ENCODE measurements at regions not wholly inside any gene's neighbourhood (a gene's known extent, or its start where the extent isn't known, plus 50 kb on each side); places are given as distances from the start of the nearest gene placed in this dataset.
A peak's percentile ranks its signal among the peaks of the same experiment; 100 is the strongest.
"Not testable (repeated sequence)": the region's sequence is repeated elsewhere in the genome, so short reads cannot be mapped to it uniquely, and the experiment has no call there.

DNA sequence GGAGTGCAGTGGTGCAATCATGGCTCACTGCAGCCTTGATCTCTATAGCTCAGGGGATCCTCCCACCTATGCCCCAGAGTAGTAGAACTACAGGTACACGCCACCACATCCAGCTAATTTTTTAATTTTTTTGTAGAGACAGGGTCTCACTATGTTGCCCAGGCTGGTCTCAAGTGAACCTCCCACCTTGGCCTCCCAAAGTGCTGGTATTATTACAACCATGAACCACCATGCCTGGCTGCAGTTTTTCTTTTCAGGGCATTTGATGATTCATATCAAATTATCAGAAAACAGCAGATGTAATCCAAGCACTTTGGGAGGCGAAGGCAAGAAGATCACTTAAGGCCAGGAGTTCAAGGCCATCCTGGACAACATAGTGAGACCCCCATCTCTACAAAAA is 88.4 kb upstream of the JARID2 start:
- DNase-seq = no peak

- no peak for DNase-seq
Observed at GRCh38 chr6:15158821-15159619, 86.8 kb upstream of the JARID2 start.

GRCh38 chr6:15160812-15161211 is 85.1 kb upstream of the JARID2 start:
- DNase-seq = peak; percentile 9

- DNase-seq = not testable (repeated sequence)
Observed at GRCh38 chr6:15164855-15165254, 81.0 kb upstream of the JARID2 start.

DNA sequence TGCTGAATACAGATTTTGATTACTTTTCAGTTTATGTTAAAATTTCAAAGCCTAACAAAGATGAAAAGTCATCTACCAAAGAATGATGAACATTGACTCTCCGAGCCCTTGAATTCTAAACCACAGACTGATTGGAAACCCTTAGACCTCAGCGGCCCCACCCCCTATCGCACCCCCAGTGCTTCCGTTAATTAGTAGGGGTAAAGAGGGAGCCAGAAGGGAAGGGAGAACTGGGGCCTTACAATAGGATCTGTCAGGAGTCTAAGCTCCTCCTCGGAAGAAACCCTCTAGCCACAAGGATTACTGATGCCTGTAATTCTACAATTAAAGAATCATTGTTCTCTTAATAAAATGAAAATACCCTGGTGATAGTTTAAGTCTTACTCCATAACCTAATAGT is 79.7 kb upstream of the JARID2 start:
- DNase-seq = no peak

- DNase-seq = no peak
Observed at GRCh38 chr6:15170126-15170525, 75.7 kb upstream of the JARID2 start.

- DNase-seq = no peak
Observed at GRCh38 chr6:15171026-15171425, 74.8 kb upstream of the JARID2 start.

DNA sequence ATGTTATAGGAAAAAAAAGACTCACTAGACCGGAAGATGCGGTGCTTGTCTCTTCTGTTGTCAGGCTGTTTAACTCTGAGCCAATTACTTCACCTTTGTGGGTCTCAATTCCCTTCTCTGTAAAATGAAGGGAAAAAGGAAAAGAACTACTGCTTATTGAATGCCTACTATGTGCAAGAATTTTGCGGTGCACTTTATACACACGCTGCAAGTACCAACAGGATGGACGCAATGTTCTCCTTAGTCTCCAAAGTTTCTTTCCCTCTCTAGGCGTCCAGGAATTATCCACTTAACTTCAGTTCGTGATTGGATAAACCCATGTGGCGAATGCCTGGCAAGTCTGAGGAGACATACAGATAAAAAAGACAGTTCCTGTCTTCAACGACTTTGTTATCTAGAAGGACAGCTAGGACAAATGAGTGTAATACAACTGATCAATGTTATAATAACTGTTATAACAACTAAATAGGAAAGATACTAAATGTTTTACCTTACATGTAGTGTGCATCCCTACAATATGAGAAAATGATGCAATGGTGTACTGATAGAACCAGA is 69.0 kb upstream of the JARID2 start:
- DNase-seq = no peak

- no peak for DNase-seq
Observed at GRCh38 chr6:15183979-15184378, 61.9 kb upstream of the JARID2 start.

DNA sequence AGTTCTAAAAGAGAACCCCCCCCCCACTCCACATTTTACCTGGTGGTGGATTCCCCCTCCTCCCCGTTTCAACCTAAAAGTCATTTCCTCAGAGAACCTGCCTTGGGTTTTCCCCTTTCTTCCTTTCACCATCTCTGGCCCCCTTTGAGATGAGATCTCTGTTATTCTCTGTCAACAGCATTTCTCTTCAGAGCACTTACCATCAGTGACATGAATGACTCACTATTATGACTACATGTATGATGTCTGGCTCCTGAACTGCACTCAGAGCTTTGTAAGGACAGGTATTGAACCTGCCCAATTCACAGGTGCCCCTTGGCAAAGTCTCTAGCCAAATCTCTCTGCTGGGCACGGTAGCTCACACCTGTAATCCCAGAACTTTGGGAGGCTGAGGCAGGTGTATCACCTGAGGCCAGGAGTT is 61.4 kb upstream of the JARID2 start:
- no peak for DNase-seq

- not testable (repeated sequence) for DNase-seq
Observed at GRCh38 chr6:15185111-15185510, 60.8 kb upstream of the JARID2 start.

- DNase-seq = not testable (repeated sequence)
Observed at GRCh38 chr6:15193451-15193850, 52.4 kb upstream of the JARID2 start.

DNA sequence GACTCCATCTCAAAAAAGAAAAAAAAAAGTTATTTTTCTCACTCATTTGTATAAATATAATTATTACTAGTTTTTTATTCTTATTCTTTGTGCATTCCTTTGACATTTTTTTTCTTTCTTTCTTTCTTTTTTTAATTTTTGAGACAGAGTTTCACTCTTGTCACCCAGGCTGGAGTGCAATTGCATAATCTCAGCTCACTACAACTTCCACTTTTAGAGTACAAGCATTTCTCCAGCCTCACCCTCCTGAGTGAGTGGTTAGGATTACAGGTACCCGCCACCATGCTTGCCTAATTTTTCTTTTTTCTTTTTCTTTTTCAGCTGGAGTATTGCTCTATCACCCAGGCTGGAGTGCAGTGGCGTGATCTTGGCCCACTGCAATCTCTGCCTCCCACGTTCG is 51.4 kb upstream of the JARID2 start:
- DNase-seq = no peak
